ENCODE measurements at regions not wholly inside any gene's neighbourhood (a gene's known extent, or its start where the extent isn't known, plus 50 kb on each side); places are given as distances from the start of the nearest gene placed in this dataset.

DNA sequence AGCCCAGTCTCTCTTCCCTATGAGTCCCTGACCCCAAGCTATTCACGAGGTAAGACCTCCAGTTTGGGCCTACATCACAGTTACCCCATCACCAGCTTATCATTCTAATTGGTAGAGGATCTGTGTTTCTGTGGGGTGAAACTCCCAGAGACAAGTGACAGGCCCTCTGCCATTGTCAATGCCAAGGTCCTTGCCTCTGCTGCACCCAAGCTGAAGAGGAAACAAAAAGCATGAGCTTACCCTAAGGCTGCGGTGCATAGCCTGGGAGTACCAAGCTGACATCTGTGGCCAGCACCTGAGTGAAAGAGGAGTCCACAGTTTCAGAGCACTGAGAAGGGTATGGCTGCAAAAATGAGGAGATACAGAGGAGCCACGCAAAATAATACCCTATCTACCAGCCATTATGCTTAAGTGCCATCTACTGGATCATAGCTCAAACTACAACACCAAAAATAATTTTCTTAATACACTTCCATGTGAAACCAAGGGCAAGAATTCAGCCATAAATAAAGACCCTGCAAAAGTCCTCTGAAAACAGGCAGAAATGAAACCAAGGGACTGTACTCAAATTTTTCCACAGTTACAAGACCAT lies 62.3 kb upstream of the ANO5 start:
- TF ChIP-seq, protein P1, sequence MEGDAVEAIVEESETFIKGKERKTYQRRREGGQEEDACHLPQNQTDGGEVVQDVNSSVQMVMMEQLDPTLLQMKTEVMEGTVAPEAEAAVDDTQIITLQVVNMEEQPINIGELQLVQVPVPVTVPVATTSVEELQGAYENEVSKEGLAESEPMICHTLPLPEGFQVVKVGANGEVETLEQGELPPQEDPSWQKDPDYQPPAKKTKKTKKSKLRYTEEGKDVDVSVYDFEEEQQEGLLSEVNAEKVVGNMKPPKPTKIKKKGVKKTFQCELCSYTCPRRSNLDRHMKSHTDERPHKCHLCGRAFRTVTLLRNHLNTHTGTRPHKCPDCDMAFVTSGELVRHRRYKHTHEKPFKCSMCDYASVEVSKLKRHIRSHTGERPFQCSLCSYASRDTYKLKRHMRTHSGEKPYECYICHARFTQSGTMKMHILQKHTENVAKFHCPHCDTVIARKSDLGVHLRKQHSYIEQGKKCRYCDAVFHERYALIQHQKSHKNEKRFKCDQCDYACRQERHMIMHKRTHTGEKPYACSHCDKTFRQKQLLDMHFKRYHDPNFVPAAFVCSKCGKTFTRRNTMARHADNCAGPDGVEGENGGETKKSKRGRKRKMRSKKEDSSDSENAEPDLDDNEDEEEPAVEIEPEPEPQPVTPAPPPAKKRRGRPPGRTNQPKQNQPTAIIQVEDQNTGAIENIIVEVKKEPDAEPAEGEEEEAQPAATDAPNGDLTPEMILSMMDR (IDR thresholded peaks at IDR 0.05; ENCODE audit: low read depth, low read length, poor library complexity, severe bottlenecking), result peak; percentile 59
- no peak for TF ChIP-seq EZH2phosphoT487 (IDR thresholded peaks at IDR 0.05; ENCODE audit: borderline replicate concordance, low read length)
- no peaks in the 10 kb centered on the region for H4K20me1 ChIP-seq (ENCODE audit: control insufficient read depth, insufficient read depth, low read depth, low read length)
- H3K9me3 ChIP-seq (ENCODE audit: control insufficient read depth, insufficient read depth, low read length), result no peaks in the 10 kb centered on the region
- H3F3A ChIP-seq (ENCODE audit: control insufficient read depth, insufficient read depth), result no peaks in the 10 kb centered on the region
- no peak overlapping the region for H3K27ac ChIP-seq (ENCODE audit: low read depth, low read length)
- H3K27me3 ChIP-seq (ENCODE audit: control insufficient read depth, low read length), result no peaks in the 10 kb centered on the region
- no peak overlapping the region for H3K4me2 ChIP-seq (ENCODE audit: low read length)
- H3K79me2 ChIP-seq (ENCODE audit: control insufficient read depth, low read length), result no peaks in the 10 kb centered on the region
- H3K9me2 ChIP-seq (replicated peaks; ENCODE audit: control insufficient read depth, low read length), result no peaks in the 10 kb centered on the region
- H3K4me3 ChIP-seq (ENCODE audit: low read length), result no peak overlapping the region
- H3K36me3 ChIP-seq (ENCODE audit: control insufficient read depth, low read length), result no peaks in the 10 kb centered on the region
- no peaks in the 10 kb centered on the region for H3K4me1 ChIP-seq (ENCODE audit: control insufficient read depth, low read length)

DNA sequence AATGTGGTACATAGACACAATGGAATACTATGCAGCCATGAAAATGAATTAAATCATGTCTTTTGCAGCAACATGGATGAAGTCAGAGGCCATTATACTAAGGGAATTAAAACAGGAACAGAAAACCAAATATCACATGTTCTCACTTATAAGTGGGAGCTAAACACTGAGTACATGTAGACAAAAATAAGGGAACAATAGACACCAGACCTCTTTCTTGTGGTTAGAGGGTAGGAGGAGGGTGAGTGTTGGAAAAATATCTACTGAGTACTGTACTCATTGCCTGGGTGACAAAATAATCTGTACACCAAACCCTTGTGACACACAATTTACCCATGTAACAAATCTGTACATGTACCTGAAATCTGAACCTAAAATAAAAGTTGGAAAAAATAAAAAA lies 59.1 kb upstream of the ANO5 start:
- Histone ChIP-seq H3K27me3 (ENCODE audit: control insufficient read depth, low read length) (no peaks in the 10 kb centered on the region), H3K27ac (ENCODE audit: low read depth, low read length) (no peak overlapping the region), H3K79me2 (ENCODE audit: control insufficient read depth, low read length) (no peaks in the 10 kb centered on the region), H3K36me3 (ENCODE audit: control insufficient read depth, low read length) (no peaks in the 10 kb centered on the region), H3K4me3 (ENCODE audit: low read length) (no peak overlapping the region), H4K20me1 (ENCODE audit: control insufficient read depth, insufficient read depth, low read depth, low read length) (no peaks in the 10 kb centered on the region), H3K9me3 (ENCODE audit: control insufficient read depth, insufficient read depth, low read length) (no peaks in the 10 kb centered on the region), H3K4me1 (ENCODE audit: control insufficient read depth, low read length) (no peaks in the 10 kb centered on the region), H3F3A (ENCODE audit: control insufficient read depth, insufficient read depth) (no peaks in the 10 kb centered on the region), H3K9me2 (replicated peaks; ENCODE audit: control insufficient read depth, low read length) (no peaks in the 10 kb centered on the region), H3K4me2 (ENCODE audit: low read length) (no peak overlapping the region)
- TF ChIP-seq EZH2phosphoT487 (IDR thresholded peaks at IDR 0.05; ENCODE audit: borderline replicate concordance, low read length), result no peak
- TF ChIP-seq, protein P1 (IDR thresholded peaks at IDR 0.05; ENCODE audit: low read depth, low read length, poor library complexity, severe bottlenecking), result no peak

DNA sequence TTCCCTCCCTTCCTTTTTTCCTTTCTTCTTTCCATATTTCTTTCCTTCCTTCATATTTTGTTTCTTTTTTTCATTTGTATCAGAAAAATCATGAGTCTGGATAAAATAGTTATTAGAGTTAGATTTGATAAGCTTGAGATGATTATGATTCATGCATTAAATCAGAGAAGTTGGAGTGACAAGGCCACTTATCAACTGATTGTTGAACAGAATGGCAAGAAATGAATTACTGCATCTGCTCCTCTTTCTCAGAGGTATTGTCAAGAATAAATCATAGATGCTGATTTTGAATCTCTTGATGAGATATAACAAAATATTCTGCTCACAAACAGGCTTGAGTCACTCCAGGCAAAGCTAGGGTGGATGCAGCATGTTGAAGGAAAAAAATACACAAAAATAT lies 54.6 kb upstream of the ANO5 start:
- Histone ChIP-seq H3K36me3 (ENCODE audit: control insufficient read depth, low read length) (no peaks in the 10 kb centered on the region), H3K27ac (ENCODE audit: low read depth, low read length) (no peak overlapping the region), H3K79me2 (ENCODE audit: control insufficient read depth, low read length) (no peaks in the 10 kb centered on the region), H3K4me2 (ENCODE audit: low read length) (no peak overlapping the region), H3K4me1 (ENCODE audit: control insufficient read depth, low read length) (no peaks in the 10 kb centered on the region), H3K27me3 (ENCODE audit: control insufficient read depth, low read length) (no peaks in the 10 kb centered on the region), H3K9me2 (replicated peaks; ENCODE audit: control insufficient read depth, low read length) (no peaks in the 10 kb centered on the region), H4K20me1 (ENCODE audit: control insufficient read depth, insufficient read depth, low read depth, low read length) (no peaks in the 10 kb centered on the region), H3F3A (ENCODE audit: control insufficient read depth, insufficient read depth) (no peaks in the 10 kb centered on the region), H3K4me3 (ENCODE audit: low read length) (no peak overlapping the region), H3K9me3 (ENCODE audit: control insufficient read depth, insufficient read depth, low read length) (no peaks in the 10 kb centered on the region)
- TF ChIP-seq, protein P1 (IDR thresholded peaks at IDR 0.05; ENCODE audit: low read depth, low read length, poor library complexity, severe bottlenecking), result no peak
